NB4 (cell line): ENCODE measurements at regions not wholly inside any gene's neighbourhood (a gene's known extent, or its start where the extent isn't known, plus 50 kb on each side); places are given as distances from the start of the nearest gene placed in this dataset.

Source experiments
- CTCF ChIP-seq: IDR thresholded peaks from one replicate; pipeline ENCODE4 v1.5.1; 2012; ENCODE audit warnings: low read depth, low read length
- MYC ChIP-seq: IDR thresholded peaks from 2 replicates; pipeline ENCODE4 v1.6.1; 2011; ENCODE audit warnings: low read depth, low read length
- POLR2A ChIP-seq: IDR thresholded peaks from 2 replicates; pipeline ENCODE4 v1.6.1; 2011; ENCODE audit warnings: mild to moderate bottlenecking; ENCODE audit not compliant: insufficient read length; ENCODE audit errors: extremely low read depth

DNA sequence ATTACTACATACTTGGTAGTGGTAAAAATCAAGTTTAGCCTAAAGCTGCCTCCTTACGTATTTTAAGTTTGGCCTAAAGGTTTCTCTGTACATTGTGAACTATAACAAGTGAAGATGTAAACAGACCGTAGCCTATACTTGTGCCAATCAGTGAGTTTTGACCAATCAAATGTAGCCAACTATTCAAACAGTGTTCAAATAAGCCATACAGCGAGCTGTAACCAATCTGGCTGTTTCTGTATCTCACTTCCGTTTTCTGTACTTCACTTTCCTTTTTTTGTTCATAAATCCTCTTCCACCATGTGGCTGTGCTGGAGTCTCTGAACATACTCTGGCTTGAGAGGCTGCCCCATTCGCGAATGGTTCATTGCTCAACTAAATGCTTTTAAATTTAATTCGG lies 2504.6 kb downstream of the PCDH9 start:
- TF ChIP-seq CTCF (no peak), POLR2A (no peak), MYC (no peak)
